T-helper 1 cell treated with Interleukin-12 subunit alpha and Interleukin-12 subunit beta and Interleukin-4 antibody, amounts not matched to agents 30 ng/mL and 1 ng/mL, for 36 hours (primary cell): ENCODE measurements at regions not wholly inside any gene's neighbourhood (a gene's known extent, or its start where the extent isn't known, plus 50 kb on each side); places are given as distances from the start of the nearest gene placed in this dataset.
"Not testable (repeated sequence)": the region's sequence is repeated elsewhere in the genome, so short reads cannot be mapped to it uniquely, and the experiment has no call there.

ENCODE experiments used
- intact Hi-C: fragments of 100-400 bp; cut with micrococcal nuclease; formaldehyde crosslinking; loops from one replicate; pipeline ENCODE4 v1.15.1; 2024

DNA sequence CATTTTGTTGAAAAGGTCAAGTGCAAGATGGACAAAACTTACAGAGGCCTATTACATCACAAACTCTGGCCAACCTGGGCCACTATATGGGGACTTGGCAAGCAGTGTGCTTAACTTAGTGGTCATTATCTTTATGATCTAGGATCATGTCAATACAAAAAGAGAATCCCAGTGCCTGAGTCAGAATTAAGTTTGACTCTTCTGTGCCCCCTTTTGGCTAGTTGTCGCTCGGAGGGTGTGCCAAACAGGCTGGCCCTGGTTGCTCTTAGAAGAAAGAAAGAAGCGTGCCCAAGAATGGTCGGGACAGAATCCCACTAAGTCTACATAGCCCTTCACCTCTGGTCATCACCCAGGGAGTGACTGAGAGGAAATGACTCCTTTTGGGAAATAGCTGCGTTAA, 100.1 kb downstream of the EIF4E start:
- intact Hi-C loops = loop anchor here (1.0 to 2.0 kb wide), 2 partner anchors 166 to 362 kb away; no protein-coding TSS in a partner anchor

DNA sequence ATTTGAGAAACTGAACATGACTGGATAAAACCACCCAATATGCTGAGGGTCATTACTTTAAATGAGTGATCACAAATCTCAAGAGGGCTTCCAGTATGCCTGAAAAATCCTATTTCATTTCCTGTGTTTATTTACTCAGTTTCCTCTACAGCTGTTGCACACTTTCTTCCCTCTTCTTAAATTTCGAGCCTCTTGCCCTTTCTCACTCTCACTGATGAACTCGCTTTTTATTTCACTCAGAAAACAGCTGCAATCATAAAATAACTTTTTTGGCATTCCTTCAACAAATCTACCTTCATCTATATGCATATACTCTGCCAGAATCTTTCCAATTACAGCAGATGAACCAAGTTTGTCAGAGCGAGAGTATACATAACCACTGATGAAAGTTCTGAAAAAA, 101.3 kb downstream of the EIF4E start:
- intact Hi-C loops = loop anchor here (1.0 to 2.0 kb wide), 2 partner anchors 165 to 360 kb away; no protein-coding TSS in a partner anchor

DNA sequence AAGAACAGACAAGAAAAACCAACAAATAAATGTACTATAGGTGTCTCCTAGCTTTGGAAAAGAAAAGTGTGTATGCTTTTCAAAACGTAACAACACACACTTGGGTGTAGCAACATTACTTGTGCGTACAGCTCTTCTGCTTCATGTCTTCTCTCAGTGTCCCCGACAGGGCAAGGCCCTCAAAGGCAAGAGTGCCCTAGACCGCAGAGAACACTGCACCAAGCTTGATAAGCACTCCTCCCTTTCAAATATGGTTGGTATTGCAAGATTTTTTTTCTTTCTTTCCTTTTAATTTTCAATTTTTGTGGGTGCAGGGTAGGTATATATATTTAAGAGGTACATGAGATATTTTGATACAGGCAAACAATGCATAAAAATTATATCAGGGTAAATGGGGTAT, 106.8 kb downstream of the EIF4E start:
- intact Hi-C loops = no loop called here

DNA sequence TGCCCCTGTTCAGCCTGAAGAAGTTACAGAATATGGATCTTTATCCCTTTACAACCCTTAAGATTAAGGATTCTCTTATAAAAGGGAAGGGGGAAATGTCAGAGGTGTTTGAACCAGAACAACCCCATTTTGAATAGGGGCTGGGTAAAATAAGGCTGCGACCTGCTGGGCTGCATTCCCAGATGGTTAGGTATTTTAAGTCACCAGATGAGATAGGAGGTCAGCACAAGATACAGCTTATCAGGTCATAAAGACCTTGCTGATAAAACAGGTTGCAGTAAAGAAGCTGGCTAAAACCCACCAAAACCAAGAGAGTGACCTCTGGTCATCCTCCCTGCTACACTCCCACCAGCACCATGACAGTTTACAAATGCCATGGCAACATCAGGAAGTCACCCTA, 110.8 kb downstream of the EIF4E start:
- intact Hi-C loops = not testable (repeated sequence)

DNA sequence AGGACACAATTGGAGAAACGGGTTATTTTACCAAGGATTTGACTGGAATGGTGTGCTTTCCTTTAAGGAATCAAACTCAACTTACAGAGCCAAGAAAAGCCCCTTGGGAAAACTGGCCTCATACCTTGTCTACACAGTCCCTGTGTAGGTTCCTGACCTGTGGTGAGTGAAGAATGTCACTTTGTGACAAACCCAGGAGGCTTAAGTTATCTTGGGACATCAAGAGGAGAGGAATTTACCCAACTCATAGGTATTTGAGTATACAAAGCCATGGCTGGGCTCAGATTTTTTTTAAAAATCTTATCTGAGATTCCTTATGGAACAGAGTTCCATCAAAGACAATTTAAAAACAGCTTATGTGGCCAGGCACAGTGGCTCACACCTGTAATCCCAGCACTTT, 112.1 kb downstream of the EIF4E start:
- intact Hi-C loops = no loop called here

DNA sequence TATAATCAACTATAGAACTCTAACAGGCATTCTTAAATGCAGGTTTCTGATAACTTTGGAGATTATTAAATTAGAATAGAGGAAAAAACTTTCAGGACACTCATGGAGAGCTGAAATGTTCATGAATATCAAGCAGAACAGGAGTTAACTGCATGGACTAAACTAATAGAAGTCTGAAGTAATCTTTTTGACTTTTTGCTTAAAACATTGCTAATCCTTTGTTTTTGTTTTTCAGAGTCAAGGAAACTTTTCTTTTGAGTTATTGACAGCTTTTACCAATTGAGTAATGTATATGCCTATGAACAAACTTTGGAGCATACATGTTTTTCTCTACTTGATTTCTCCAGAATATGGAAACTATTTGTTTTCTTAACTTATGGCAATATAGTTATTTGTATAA, 112.5 kb downstream of the EIF4E start:
- intact Hi-C loops = no loop called here

DNA sequence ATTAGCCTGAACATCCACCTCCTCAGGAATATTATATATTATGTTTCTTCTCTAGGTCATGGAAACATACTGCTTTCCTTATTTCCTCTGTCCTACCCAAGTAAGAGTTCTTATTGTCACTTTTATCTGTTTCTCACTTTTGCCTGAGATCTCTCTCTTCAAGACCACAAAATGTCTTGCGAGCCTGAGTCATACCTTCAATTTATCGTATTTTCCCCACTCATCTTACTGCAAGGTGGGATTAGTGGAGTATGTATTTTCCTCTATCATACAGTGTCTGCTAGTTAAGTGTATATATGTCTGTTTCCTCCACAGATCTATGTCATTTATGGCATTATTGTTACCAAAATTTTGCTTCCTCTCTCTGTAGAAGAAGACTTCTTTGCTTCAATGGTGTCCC, 124.5 kb downstream of the EIF4E start:
- intact Hi-C loops = no loop called here

DNA sequence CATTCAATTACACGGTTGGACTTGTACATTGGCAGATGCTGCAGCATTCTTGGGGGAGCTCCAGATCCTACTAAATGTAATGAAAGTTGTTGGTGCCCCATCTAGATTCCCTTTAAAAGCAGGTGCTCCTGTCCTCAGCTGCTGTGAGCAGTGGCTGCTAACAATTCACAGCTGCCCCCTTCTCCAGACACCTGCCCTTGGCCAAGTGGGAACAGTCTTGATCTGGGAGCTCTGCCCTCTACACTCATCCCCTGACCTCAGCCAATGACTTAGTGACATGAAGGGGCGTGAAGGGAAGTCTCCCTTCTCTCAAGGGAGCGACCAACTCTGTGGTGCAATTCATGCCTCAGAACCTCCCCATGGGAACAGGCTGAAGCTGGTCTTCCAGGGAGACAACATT, 125.7 kb downstream of the EIF4E start:
- intact Hi-C loops = no loop called here

DNA sequence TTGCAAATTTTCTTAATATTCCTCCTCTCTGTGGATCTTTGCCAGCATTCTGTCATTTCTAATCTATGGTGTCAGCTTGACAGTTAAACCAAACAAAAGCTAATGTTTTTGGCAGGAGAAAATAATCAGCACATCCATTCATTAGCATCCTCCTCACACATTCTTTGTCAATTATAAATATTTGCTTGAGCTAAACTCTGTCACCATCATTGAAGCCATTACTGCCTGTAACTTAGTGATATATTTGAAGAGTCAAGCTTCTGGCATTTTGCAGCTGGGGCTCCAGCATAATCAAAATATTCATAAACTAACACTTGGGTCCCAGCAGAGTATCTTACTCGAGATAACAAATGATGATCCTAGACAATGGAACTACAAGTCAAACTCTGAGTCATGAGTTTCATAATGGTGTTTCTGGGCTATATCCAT, 126.1 kb downstream of the EIF4E start:
- intact Hi-C loops = no loop called here

DNA sequence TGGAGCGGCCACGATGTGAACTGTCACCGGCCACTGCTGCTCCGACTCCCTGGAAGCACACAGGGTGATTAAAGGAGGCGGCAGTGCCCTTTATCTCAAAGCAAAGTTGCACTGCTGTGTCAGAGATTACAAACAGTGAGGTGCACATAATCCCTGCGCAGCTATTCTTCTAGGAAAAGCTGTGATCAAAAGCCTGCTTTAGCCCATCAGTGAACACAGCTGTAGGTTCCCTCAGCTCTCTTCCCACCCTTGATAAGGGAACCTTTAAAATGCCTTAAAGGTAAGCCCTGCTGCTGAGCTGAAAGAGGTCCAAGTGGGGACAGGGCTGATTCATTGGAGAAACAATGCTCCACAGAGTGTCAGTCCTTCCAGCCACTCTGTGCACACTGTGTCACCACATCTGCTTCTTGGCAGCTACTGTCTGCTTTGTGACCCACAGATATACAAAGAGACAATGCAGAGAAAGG, 127.6 kb downstream of the EIF4E start:
- intact Hi-C loops = no loop called here

DNA sequence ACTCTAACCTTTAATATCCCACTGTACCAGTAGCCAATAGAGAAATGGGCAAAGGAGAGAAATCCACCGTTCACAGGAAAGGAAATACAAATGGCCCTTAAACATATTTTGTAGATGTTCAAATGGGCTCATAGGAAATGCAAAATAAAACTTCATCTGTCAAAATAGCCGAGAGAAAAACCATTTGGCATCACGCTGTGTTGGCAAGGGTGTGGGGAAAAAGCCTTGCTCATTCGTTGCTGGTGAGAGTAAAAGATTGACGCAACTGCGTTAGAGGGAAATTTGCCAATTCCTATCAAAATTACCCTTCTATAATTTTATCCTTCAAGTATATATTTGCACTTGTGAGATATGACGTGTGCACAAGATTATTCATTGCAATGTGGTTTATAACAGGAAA, 131.9 kb downstream of the EIF4E start:
- intact Hi-C loops = no loop called here

DNA sequence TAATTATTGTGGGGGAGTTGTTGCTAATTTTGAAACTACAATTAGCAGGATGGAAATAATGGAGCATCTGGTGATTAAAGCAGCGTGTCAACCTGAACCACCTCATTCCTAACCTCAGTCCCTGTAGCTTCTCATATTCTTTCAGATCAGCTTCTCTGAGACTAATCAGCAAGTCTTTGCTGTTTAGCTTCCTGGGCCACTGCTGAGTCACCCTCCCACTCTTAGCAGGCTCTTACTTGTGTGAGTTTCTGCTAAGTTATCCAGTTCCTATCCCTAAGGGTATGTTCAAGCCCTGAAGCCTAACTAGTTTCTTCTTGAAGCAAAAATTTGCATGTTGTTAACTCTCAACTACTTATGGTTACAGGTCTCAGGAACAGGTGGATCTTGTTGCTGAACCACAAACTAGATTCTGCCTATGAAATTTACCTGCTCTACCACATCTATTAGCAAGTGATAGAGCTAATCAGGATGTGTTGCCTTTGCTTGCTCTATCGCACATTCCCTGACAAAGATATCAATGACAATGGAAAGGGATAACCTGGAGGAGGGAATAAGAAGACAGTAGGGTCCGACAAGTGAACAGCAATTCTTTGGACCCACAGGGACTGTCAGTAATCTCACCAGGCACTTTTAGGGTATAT, 134.2 kb downstream of the EIF4E start:
- intact Hi-C loops = no loop called here

DNA sequence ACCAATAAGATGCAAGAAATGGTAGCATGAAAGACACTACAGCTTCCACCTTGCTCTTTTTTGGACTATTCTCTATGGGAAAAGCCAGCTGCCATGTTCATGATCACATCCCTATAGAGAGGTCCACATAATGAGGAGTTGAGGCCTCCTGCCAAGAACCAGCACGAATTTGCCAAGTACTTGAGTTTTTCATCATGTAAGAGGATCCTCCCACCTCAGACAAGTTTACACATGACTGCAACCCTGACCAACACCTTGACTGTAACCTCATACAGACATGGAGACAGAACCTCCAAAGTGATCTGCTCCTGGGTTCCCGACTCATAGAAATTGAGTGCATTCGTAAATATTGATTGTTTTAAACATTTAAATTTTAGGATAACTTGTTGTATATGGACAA, 135.2 kb upstream of the TSPAN5 start:
- intact Hi-C loops = no loop called here

DNA sequence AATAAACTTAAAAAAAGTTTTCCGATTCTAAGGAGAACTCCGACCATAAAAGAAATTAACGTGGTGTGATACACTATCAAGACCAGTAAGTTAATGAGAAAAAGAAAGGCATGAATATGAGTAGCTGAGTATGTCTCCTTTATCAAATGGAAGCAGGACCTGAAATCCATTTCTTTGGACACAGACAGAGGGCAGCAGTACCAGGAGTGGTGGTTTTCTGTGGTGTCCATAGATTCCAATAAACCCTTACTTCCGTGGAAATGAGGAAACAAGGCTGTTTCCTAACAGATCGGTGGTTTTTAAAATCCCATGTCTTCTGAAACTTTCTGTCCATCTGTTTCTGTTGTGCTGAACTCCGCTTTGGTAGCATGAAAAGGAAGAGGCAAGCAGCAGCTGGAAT, 128.5 kb upstream of the TSPAN5 start:
- intact Hi-C loops = no loop called here

DNA sequence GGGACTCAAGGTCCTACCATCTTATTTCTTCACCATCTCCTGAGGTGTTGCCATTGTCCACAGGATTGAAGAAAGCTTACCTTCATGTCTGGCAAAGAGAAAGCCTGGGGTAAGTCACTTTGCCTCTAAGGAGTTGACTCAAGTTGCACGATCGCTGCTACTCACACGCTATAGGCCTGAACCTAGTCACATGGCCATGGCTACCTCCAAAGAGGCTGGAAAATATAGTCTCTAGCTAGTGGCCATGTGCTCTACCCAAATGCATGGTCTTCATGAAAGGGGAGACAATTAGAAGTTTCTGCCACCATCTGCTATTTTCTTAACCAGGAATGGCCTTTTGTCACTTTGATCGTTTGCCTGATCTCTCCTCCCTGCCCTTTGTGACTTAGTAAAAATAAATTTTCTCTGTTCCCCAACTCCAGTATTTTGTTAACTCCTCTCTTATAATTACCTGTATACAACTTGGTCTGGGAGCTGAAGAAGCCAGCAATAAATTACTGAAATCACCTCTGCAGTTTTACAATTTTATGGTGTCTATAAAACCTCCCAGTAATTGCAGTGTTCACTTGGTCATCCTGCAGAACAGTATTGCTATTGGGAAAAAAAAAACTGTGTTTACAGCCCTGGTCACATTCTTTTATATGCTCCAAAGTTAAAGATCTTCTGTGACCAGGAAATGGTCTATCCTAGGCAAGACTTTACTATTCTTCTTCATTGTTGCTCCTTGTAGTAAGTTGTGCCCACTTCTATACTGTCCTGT, 126.7 kb upstream of the TSPAN5 start:
- intact Hi-C loops = no loop called here

DNA sequence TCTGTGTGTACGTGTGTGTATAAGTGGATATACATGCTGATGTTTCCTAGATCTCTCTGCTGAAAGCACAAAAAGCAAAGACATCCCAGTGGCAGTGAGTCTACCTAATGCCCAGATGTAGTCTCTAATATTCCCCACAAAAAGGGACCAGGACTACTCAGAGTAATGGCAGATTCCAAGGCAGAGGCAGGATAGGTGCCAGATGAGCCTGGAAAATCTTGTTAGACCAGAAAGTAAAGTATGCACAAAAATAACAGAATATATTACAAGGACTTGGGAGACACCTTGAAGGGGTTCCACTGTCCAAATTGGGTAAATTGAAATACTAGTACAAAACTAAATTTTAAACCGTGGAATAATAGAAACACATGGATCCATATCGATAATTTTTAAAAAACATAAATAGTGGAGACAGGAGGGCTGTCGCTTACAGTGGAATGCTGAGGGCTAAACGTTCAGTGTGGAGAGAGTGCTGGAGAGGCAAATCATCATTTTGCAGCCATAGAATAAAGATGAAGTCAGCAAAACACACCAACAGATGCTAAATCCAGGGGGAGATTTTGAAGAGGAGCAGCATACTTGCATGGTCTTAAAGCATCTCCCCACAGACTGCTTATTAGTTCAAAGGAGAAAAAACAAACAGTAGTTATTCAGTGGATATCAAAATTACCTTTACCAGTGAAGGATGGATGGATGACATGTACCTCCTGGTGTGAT, 123.4 kb upstream of the TSPAN5 start:
- intact Hi-C loops = no loop called here

DNA sequence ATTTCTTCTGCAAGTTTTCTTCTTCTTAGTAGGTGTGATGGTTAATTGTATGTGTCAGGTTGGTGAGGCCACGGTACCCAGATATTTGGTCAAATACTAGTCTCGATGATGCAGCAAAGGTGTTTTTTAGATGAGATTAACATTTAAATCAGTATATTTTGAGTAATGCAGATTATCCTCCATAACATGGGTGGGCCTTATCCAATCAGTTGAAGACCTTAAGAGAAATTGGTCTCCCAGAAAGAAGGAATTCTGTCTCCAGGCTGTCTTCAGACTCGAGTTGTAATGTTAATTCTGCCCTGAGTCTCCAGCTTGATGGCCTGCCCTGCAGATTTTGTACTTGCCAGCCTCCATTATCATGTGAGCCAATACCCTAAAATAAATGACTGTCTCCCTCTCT, 122.5 kb upstream of the TSPAN5 start:
- intact Hi-C loops = no loop called here

DNA sequence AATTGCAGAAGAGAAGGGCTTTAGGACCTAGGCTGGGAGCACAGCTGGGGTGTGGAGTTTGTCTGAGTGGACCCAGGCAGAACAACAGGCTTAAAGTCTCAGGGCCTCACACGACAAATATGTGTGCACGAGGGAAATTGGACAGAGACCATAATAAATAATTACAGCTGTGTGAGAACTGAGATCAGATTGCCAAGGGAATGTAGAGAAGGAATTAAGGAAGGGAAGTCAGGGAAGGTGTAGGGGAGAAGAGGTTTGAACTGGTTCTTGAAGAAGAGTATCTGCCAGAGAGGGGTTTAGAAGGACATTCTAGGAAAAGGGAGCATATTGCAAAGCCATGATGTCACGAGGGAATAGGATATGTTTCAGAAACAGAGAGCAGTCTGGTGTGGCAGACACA, 120.7 kb upstream of the TSPAN5 start:
- intact Hi-C loops = no loop called here

DNA sequence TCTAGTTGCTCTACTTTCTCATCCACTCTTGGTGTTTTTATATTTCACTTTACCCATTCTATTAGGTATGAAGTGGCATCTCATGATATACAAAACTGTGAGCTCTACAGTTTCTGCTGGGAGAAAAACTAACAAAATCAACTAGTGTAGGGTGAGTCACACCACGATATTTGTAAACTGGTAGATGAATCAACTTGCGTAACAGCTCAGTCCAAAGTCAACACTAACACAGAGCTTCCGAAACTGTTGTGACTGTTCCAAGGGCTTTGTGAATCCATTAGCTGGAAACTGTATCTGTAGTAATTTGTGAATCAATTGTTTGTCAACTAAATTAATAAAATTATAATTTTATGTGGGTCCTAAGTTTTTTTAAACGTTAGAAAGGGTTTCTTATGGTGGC, 119.8 kb upstream of the TSPAN5 start:
- intact Hi-C loops = no loop called here

DNA sequence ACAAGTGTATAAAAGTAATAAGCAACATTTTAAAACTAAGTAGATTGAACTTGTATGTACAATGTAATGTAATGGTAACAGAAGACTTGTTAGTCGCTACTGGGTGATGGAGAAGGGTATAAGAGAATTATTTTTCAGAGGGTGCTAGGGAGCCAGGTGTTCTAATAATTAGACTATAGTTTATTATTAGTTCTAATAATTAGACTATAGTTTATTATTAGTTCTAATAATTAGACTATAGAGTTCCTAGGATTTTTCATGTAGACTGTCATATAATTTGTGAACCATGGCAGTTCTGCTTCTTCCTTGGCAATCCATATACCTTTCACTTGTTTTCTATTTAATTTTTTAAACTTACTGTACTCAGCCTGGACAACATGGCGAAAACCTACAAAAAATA, 117.3 kb upstream of the TSPAN5 start:
- intact Hi-C loops = no loop called here

DNA sequence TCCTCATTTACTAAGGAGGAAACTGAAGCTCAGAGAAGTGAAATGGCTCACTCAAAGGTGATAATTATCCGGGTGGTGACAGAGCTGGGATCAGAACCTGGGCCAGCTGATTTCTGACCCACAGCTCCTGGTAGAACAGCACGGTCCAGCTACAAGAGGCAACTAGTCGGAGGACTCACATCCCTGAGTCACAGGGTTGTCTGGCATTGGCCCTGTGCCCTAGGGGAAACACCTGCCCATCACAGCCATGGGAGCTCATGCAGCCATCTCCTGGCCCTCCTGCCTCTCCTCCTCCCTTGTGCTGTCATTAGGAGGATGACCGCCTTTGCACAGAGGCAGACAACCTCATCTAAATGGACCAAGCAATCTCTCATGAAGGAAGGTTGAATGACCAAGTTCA, 115.2 kb upstream of the TSPAN5 start:
- intact Hi-C loops = no loop called here

DNA sequence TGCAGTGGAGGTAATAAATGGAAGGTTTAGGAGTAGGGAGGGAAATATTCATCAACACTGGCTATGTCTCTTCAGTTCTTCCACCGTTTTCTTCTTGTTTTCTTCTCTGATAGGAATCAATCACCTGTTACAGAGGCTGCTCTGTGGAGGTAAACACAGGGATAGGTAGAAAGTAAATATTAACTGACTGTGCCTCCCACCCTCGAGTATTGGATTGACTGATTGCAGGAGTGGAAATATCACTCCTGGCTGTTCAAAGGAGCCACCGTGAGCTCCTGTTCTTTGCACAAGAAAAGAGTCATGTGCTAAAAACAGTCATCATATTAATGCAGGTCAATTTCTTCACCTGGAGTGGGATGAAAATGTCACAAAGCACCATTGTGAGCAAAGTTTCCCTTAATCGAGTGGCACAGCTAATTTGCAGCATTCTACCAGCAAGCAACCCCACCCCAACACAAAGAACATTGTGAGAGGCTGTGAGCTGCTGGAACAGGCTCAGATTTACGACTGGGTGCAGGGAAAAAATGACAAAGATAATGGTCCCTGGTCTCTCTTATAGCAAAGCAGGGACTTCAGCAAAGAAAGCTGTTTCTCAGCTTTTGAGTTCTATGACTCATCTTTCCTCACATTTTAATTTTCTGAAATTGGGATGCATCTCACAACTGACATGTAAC, 113.7 kb upstream of the TSPAN5 start:
- intact Hi-C loops = no loop called here
